Mesodermal cell (in vitro differentiated cells): ENCODE measurements at regions not wholly inside any gene's neighbourhood (a gene's known extent, or its start where the extent isn't known, plus 50 kb on each side); places are given as distances from the start of the nearest gene placed in this dataset.
"Not testable (repeated sequence)": the region's sequence is repeated elsewhere in the genome, so short reads cannot be mapped to it uniquely, and the experiment has no call there.

ENCODE experiments used
- H3K27ac ChIP-seq: 2 replicates; pipeline ENCODE4 v1.7.0; 2013; ENCODE audit warnings: mild to moderate bottlenecking, low read depth, low read length, moderate library complexity; ENCODE audit not compliant: severe bottlenecking
- H3K36me3 ChIP-seq: 2 replicates; pipeline ENCODE4 v1.7.1; 2013; ENCODE audit warnings: mild to moderate bottlenecking, low read length, moderate library complexity; ENCODE audit not compliant: control insufficient read depth, insufficient read depth
- H3K4me1 ChIP-seq: one replicate; pipeline ENCODE4 v1.7.1; 2013; ENCODE audit warnings: mild to moderate bottlenecking, low read length; ENCODE audit not compliant: insufficient read depth, control insufficient read depth, poor library complexity, severe bottlenecking
- H3K4me3 ChIP-seq: 2 replicates; pipeline ENCODE4 v1.7.0; 2013; ENCODE audit warnings: low read length, control low read depth, mild to moderate bottlenecking; ENCODE audit not compliant: insufficient read depth, poor library complexity, severe bottlenecking; ENCODE audit errors: extremely low read depth
- H3K9me3 ChIP-seq: 2 replicates; pipeline ENCODE4 v1.7.1; 2013; ENCODE audit warnings: mild to moderate bottlenecking, low read length, moderate library complexity; ENCODE audit not compliant: control insufficient read depth
- WGBS, 2 experiments: methylation state at CpG; one replicate each; pipeline ENCODE4 v1.1.5; 2013; ENCODE audit warnings: missing lambda C conversion rate in 2 of 2; ENCODE audit not compliant: insufficient coverage in 2 of 2; 5-methylcytosine and 5-hydroxymethylcytosine counted together

DNA sequence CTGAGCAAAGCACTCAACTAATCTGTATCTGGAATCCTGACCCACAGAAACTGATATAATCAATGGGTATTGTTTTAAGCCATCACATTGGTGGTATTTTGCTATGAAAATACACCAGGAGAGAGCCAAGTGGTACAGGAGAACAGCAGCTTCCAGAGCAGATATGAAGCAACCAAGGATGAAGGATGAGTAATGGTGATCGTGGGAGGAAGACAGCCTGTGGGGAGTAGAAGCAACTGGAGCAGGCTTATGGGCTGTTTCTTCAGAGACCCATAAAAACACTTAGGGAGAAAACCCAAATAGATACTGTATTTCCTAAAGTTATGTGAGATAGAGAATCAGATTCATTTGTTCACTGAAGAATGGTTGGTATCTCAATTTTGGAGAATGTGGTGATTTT lies 330.8 kb downstream of the NUP35 start:
- H3K4me1 ChIP-seq, result no peaks in the 10 kb centered on the region
- no peak overlapping the region for H3K4me3 ChIP-seq
- WGBS, 2 experiments, result 60 to 67% methylated on average over 1 of the region's 1 CpG
- H3K36me3 ChIP-seq, result no peaks in the 10 kb centered on the region
- H3K27ac ChIP-seq, result no peak overlapping the region
- no peaks in the 10 kb centered on the region for H3K9me3 ChIP-seq

DNA sequence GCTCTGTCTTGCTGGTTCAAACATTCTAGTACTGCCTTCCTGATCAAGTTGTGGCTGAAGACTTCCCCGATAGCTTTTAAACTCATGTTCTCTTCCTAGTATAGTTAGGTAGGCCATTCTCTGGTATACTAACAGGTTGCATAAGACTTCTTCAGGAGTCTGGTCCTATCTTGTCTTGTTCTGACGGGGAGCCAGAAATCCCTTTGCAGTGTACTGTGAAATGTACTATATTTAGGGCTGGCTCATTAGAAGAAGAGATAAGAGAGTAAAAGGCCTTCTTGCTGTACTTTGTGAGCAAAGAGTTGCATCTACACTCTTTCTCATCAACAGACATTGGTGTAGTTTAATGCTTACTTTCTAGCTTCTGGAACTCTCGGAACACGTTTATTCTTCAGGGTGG lies 331.9 kb downstream of the NUP35 start:
- Histone ChIP-seq H3K36me3 (no peaks in the 10 kb centered on the region), H3K4me3 (no peak overlapping the region), H3K9me3 (no peaks in the 10 kb centered on the region), H3K4me1 (no peaks in the 10 kb centered on the region), H3K27ac (no peak overlapping the region)
- 57 to 83% methylated on average over 1 of the region's 4 CpGs for WGBS, 2 experiments

DNA sequence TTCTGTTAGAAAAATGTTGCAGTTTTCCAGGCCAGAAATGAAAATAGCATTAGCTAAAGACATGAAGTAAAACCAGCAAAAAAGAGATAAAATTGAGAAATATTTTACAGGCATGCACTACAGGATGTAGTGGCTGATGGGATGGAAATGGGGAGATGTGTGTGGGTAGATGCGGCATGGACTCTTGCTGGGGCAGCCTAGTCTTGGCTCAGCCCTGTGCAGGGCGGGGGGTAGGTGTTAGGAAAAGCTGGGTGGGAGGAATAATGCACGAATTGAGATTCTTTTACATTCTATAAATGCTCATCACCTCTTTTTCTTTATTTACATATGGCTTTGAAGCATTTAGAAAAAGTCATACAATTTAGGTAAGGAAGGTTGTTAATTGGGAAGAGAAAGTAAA lies 334.2 kb downstream of the NUP35 start:
- Histone ChIP-seq H3K4me3 (no peak overlapping the region), H3K4me1 (no peaks in the 10 kb centered on the region), H3K27ac (no peak overlapping the region), H3K36me3 (no peaks in the 10 kb centered on the region), H3K9me3 (no peaks in the 10 kb centered on the region)
- WGBS, 2 experiments, result 83% methylated on average over 1 of the region's 3 CpGs; no CpG with 5 or more reads in 1 of the 2 experiments

DNA sequence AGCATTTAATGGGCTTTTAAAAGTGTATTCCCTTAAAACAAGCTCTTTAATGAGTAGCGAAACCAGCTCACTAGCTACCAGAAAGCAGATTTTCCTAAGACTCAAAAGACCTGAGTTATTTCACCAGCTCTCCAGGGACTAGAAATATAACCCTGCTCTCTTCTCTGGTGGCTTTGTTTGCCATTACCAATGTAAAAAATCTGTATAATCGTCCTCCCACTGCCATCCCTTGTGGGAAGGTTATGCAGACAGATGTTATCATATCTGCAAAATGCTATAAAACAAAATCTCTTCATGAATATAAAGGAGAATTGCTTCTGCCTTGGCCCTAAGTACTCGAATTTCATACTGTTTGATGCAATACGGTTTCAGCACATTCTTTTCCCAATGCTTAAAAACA lies 335.2 kb downstream of the NUP35 start:
- WGBS, 2 experiments, result 83 to 88% methylated on average over 1 to 2 of the region's 4 CpGs

DNA sequence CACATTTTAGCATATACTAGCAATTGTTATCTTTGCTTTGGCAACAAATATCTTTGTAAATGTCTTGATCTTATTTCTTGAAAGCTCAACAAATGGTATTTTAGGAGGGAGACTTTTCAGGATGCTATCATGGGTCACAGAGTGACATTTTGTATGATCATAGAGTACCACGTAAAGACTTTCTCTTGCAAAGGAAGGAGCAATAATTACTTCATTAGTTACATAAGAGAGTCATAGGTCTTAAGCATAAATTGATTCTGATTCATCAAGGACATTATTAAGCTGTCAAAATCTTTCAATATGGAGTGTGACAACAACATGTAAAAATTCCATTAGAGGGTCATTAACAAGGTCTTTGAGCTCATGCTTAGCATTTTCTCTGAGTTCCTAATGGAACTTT lies 339.6 kb downstream of the NUP35 start:
- Histone ChIP-seq H3K27ac (no peak overlapping the region), H3K4me3 (no peak overlapping the region), H3K9me3 (no peaks in the 10 kb centered on the region), H3K36me3 (no peaks in the 10 kb centered on the region), H3K4me1 (no peaks in the 10 kb centered on the region)
- no CpG with 5 or more reads among the region's 1 CpG for WGBS, 2 experiments

More for the DNA sequence above, 335.2 kb downstream of the NUP35 start:
- no peak overlapping the region for H3K4me3 ChIP-seq
- H3K27ac ChIP-seq, result no peak overlapping the region
- H3K9me3 ChIP-seq, result no peaks in the 10 kb centered on the region
- H3K36me3 ChIP-seq, result no peaks in the 10 kb centered on the region
- no peaks in the 10 kb centered on the region for H3K4me1 ChIP-seq

DNA sequence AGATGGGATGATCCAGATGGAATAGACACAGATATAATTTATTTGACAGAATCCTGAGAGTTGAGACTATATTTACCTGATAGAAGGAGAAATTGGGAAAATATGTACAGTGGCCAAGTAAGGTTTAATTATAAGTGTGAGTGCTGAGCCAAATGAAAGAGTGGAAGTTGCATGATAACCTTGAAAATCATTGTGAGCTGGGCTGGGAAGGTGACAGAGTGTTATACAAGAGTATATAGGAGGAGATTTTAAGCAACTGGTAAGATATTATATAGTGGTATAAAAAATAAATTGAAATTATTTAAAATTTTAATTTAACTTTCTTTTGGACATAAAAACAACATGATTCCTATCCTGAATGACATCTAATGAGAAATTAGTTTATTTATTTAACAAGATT lies 340.8 kb downstream of the NUP35 start:
- Histone ChIP-seq H3K4me3 (no peak overlapping the region), H3K4me1 (no peaks in the 10 kb centered on the region), H3K36me3 (no peaks in the 10 kb centered on the region), H3K27ac (no peak overlapping the region), H3K9me3 (no peaks in the 10 kb centered on the region)

DNA sequence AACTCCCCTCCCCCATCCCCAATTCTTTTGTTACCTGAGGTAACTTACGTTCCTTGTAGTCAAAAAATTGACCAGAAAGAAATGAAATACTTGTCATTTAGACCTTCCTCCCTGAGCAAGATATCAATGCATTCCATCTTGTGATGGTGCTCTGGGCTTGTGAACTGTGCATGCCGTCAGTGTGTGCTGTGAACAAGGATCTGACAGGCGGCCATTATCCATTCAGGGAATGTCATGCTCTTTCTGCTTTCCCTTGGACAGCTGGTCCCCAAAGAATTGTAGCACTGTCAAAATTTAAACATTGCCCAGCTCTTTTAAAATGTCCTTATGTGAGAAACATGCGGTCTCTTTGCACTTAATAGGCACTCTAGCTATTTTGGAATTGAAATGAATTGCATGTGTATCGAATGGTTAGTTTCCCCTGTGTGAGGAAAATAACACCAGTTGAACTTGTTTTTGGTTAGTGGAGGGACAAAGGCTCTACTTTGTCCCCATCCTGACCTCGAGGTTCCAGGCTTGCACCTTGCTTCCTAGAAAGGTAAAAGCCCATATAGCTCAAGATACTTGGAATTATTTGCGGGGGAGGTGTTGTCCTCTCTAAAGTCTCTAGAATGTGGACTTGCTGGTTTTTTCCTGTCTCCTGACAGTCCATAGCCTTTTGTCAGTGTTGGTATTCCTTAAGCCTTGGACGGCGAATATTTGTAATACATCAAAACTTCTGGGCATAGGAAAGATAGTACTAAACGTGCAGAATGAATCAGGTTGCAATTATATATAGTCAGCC lies 350.9 kb downstream of the NUP35 start:
- 86 to 89% methylated on average over 5 to 6 of the region's 10 CpGs for WGBS, 2 experiments
- H3K9me3 ChIP-seq, result no peaks in the 10 kb centered on the region
- H3K27ac ChIP-seq, result no peak overlapping the region

DNA sequence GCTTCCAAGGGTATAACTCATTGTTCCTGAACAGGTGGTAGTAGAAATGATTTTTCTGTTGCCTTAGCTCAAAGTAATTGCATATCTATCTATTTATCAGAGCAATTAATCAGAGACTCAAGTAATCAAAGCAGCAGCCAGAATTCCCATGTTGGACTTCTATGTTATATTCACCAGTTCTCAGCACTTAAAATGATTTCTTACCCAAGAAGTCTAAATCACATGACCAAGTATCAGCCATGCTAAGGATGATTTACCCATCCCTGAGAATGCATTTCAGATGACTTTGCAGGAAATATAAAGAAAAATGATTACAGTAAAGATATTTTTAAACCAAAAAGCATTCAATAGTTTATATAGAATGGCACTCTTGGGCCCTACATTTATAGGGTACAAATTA lies 352.2 kb downstream of the NUP35 start:
- no peak overlapping the region for H3K27ac ChIP-seq
- H3K4me1 ChIP-seq, result no peaks in the 10 kb centered on the region
- no peaks in the 10 kb centered on the region for H3K36me3 ChIP-seq
- H3K9me3 ChIP-seq, result no peaks in the 10 kb centered on the region
- H3K4me3 ChIP-seq, result no peak overlapping the region

More for the DNA sequence above, 350.9 kb downstream of the NUP35 start:
- no peaks in the 10 kb centered on the region for H3K36me3 ChIP-seq
- no peak overlapping the region for H3K4me3 ChIP-seq
- H3K4me1 ChIP-seq, result no peaks in the 10 kb centered on the region

DNA sequence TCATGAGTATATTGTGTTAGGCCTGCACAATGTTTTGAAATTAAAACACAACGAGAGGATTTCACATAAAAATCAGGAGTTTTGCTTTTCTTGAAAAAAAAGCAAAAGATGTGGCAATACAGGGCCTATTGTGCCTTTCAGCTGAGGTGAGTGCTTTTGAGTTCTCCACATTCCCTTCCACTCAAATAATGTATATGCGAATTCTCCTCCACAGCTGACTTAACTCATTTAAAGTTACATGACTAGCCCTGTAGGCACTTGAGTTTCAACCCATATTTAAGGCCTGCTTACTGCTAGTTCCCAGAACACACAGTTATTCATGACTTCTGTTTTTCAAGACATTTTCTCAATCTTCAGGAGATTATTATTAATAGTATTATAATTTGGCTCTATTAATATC lies 353.1 kb downstream of the NUP35 start:
- no peak overlapping the region for H3K27ac ChIP-seq
- no peaks in the 10 kb centered on the region for H3K36me3 ChIP-seq
- 60 to 83% methylated on average over 2 of the region's 2 CpGs for WGBS, 2 experiments
- no peaks in the 10 kb centered on the region for H3K9me3 ChIP-seq
- no peaks in the 10 kb centered on the region for H3K4me1 ChIP-seq
- no peak overlapping the region for H3K4me3 ChIP-seq

DNA sequence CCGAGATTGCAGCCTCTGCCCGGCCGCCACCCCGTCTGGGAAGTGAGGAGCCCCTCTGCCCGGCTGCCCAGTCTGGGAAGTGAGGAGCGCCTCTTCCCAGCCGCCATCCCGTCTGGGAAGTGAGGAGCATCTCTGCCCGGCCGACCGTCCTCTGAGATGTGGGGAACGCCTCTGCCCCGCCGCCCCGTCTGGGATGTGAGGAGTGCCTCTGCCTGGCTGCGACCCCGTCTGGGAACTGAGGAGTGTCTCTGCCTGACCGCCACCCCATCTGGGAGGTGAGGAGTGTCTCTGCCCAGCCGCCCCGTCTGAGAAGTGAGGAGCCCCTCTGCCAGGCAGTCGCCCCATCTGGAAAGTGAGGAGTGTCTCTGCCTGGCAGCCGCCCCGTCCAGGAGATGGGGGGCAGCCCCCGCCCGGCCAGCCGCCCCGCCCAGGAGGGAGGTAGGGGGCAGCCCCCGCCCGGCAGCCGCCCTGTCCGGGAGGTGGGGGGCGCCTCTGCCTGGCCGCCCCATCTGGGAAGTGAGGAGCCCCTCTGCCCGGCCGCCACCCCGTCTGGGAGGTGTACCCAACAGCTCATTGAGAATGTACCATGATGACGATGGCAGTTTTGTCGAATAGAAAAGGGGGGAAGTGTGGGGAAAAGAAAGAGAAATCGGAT lies 354.8 kb downstream of the NUP35 start:
- H3K4me3 ChIP-seq, H3K9me3 ChIP-seq, H3K36me3 ChIP-seq, H3K4me1 ChIP-seq, H3K27ac ChIP-seq: not testable (repeated sequence)
- WGBS, 2 experiments, result 96 to 97% methylated on average over 15 to 19 of the region's 39 CpGs

DNA sequence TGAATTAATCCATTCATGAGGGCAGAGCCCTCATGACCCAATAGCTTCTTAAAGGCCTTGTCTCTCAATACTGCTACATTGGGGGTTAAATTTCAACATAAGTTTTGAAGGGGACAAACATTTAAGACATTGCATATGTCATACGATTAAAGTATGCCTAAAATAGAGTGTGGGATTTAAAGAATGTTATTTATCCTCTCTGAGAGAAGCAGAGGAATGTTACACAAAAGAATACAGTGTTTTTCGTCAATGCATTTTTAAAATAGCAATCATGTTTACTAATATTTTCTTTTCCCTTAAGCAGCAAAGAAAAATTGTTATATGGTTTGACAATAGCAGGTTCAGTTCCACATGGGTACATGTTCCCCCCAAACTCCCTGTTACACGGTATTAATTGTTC lies 363.1 kb downstream of the NUP35 start:
- H3K27ac ChIP-seq, result no peak overlapping the region
- H3K9me3 ChIP-seq, result no peaks in the 10 kb centered on the region
- WGBS, 2 experiments, result 92 to 100% methylated on average over 1 to 2 of the region's 3 CpGs
- H3K4me1 ChIP-seq, result no peaks in the 10 kb centered on the region
- H3K36me3 ChIP-seq, result no peaks in the 10 kb centered on the region
- H3K4me3 ChIP-seq, result no peak overlapping the region
